HEK293 (cell line): ENCODE measurements at regions not wholly inside any gene's neighbourhood (a gene's known extent, or its start where the extent isn't known, plus 50 kb on each side); places are given as distances from the start of the nearest gene placed in this dataset.

Experiments used
- BCL11B ChIP-seq: fragments of 450-650 bp; formaldehyde crosslinking; IDR thresholded peaks from 2 replicates; pipeline ENCODE4 v1.5.1; 2016; ENCODE audit warnings: low read depth, missing biosample characterization, missing genetic modification characterization
- GLIS1 ChIP-seq: fragments of 450-650 bp; formaldehyde crosslinking; IDR thresholded peaks from 2 replicates; pipeline ENCODE4 v1.5.1; 2016; ENCODE audit warnings: missing biosample characterization, missing genetic modification characterization
- MZF1 ChIP-seq: fragments of 450-650 bp; formaldehyde crosslinking; IDR thresholded peaks from 2 replicates; pipeline ENCODE4 v1.5.1; 2017; ENCODE audit warnings: missing biosample characterization, missing genetic modification characterization, borderline replicate concordance
- OVOL3 ChIP-seq: fragments of 450-650 bp; formaldehyde crosslinking; IDR thresholded peaks from 2 replicates; pipeline ENCODE4 v1.5.1; 2016; ENCODE audit warnings: missing biosample characterization, missing genetic modification characterization
- SP7 ChIP-seq: fragments of 450-650 bp; formaldehyde crosslinking; IDR thresholded peaks from 2 replicates; pipeline ENCODE4 v1.5.1; 2016; ENCODE audit warnings: missing biosample characterization, missing genetic modification characterization
- YY1 ChIP-seq: fragments of 450-650 bp; formaldehyde crosslinking; IDR thresholded peaks from 2 replicates; pipeline ENCODE4 v1.5.1; 2018; ENCODE audit warnings: missing biosample characterization, missing genetic modification characterization
- ZBTB1 ChIP-seq: fragments of 450-650 bp; formaldehyde crosslinking; IDR thresholded peaks from 2 replicates; pipeline ENCODE4 v1.5.1; 2016; ENCODE audit warnings: missing biosample characterization, missing genetic modification characterization
- ZEB2 ChIP-seq: fragments of 450-650 bp; formaldehyde crosslinking; IDR thresholded peaks from 2 replicates; pipeline ENCODE4 v1.5.1; 2016; ENCODE audit warnings: missing biosample characterization, missing genetic modification characterization
- ZFP3 ChIP-seq: fragments of 450-650 bp; formaldehyde crosslinking; IDR thresholded peaks from 2 replicates; pipeline ENCODE4 v1.5.1; 2016; ENCODE audit warnings: low read depth, missing biosample characterization, missing genetic modification characterization
- ZFP41 ChIP-seq: fragments of 450-650 bp; formaldehyde crosslinking; IDR thresholded peaks from 2 replicates; pipeline ENCODE4 v1.5.1; 2016; ENCODE audit warnings: missing biosample characterization, missing genetic modification characterization, borderline replicate concordance
- ZNF140 ChIP-seq: fragments of 450-650 bp; formaldehyde crosslinking; IDR thresholded peaks from 2 replicates; pipeline ENCODE4 v1.5.1; 2016; ENCODE audit warnings: missing biosample characterization, missing genetic modification characterization
- ZNF16 ChIP-seq: fragments of 450-650 bp; formaldehyde crosslinking; IDR thresholded peaks from 2 replicates; pipeline ENCODE4 v1.5.1; 2016; ENCODE audit warnings: low read depth, missing biosample characterization, missing genetic modification characterization
- ZNF239 ChIP-seq: fragments of 450-650 bp; formaldehyde crosslinking; IDR thresholded peaks from 2 replicates; pipeline ENCODE4 v1.5.1; 2016; ENCODE audit warnings: missing biosample characterization, missing genetic modification characterization
- ZNF335 ChIP-seq: fragments of 450-650 bp; formaldehyde crosslinking; conservative IDR thresholded peaks from 2 replicates; pipeline ENCODE4 v1.5.1; 2016; ENCODE audit warnings: missing biosample characterization, missing genetic modification characterization
- ZNF354C ChIP-seq: fragments of 450-650 bp; formaldehyde crosslinking; IDR thresholded peaks from 2 replicates; pipeline ENCODE4 v1.5.1; 2016; ENCODE audit warnings: missing biosample characterization, missing genetic modification characterization, low read depth, borderline replicate concordance
- ZNF394 ChIP-seq: fragments of 450-650 bp; formaldehyde crosslinking; IDR thresholded peaks from 2 replicates; pipeline ENCODE4 v1.5.1; 2016; ENCODE audit warnings: missing biosample characterization, missing genetic modification characterization, mild to moderate bottlenecking, moderate library complexity, borderline replicate concordance
- ZNF433 ChIP-seq: fragments of 450-650 bp; formaldehyde crosslinking; IDR thresholded peaks from 2 replicates; pipeline ENCODE4 v1.5.1; 2016; ENCODE audit warnings: missing biosample characterization, missing genetic modification characterization, low read depth
- ZNF555 ChIP-seq: fragments of 450-650 bp; formaldehyde crosslinking; conservative IDR thresholded peaks from 2 replicates; pipeline ENCODE4 v1.5.1; 2017; ENCODE audit warnings: missing biosample characterization, mild to moderate bottlenecking, missing genetic modification characterization, inconsistent platforms
- ZNF560 ChIP-seq: fragments of 450-650 bp; formaldehyde crosslinking; IDR thresholded peaks from 2 replicates; pipeline ENCODE4 v1.5.1; 2017; ENCODE audit warnings: missing biosample characterization, missing genetic modification characterization, borderline replicate concordance
- ZNF624 ChIP-seq: fragments of 450-650 bp; formaldehyde crosslinking; IDR thresholded peaks from 2 replicates; pipeline ENCODE4 v1.5.1; 2017; ENCODE audit warnings: missing biosample characterization, missing genetic modification characterization
- ZNF843 ChIP-seq: fragments of 450-650 bp; formaldehyde crosslinking; IDR thresholded peaks from 2 replicates; pipeline ENCODE4 v1.5.1; 2016; ENCODE audit warnings: missing biosample characterization, missing genetic modification characterization
- TF ChIP-seq, protein P1 (sequence below): fragments of 450-650 bp; formaldehyde crosslinking; conservative IDR thresholded peaks from 2 replicates; pipeline ENCODE4 v1.5.1; 2016; ENCODE audit warnings: low read depth, missing biosample characterization, missing genetic modification characterization
- TF ChIP-seq, protein P2 (sequence below): fragments of 450-650 bp; formaldehyde crosslinking; IDR thresholded peaks from 2 replicates; pipeline ENCODE4 v1.5.1; 2016; ENCODE audit warnings: missing biosample characterization, missing genetic modification characterization
- TF ChIP-seq, protein P3 (sequence below): fragments of 450-650 bp; formaldehyde crosslinking; IDR thresholded peaks from 2 replicates; pipeline ENCODE4 v1.5.1; 2016; ENCODE audit warnings: missing biosample characterization, missing genetic modification characterization
- TF ChIP-seq, protein P4 (sequence below): fragments of 450-650 bp; formaldehyde crosslinking; conservative IDR thresholded peaks from 2 replicates; pipeline ENCODE4 v1.5.1; 2016; ENCODE audit warnings: low read depth, missing biosample characterization, missing genetic modification characterization
- TF ChIP-seq, protein P5 (sequence below): fragments of 450-650 bp; formaldehyde crosslinking; IDR thresholded peaks from 2 replicates; pipeline ENCODE4 v1.5.1; 2016; ENCODE audit warnings: missing biosample characterization, missing genetic modification characterization
- TF ChIP-seq, protein P6 (sequence below): sonication (generic); formaldehyde crosslinking; IDR thresholded peaks from 2 replicates; pipeline ENCODE4 v1.8.1; 2022; ENCODE audit warnings: mild to moderate bottlenecking, moderate library complexity, missing genetic modification reagents

DNA sequence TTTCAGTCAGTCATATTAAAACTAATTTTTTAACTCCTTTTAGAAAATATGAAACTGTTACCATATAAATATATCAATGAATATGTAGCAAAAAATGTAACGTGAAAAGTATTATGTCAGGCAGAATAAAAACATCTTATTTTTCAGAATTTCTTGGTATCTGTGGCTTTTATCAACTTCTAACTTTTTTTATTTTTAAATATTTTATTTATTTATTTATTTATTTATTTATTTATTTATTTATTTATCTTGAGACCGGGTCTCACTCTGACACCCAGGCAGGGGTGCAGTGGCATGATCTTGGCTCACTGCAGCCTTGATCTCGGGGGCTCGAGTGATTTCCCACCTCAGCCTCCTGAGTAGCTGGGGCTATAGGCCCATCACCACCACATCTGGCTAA, 87.6 kb downstream of the C21orf91 start (continued):
- TF ChIP-seq, protein P1, sequence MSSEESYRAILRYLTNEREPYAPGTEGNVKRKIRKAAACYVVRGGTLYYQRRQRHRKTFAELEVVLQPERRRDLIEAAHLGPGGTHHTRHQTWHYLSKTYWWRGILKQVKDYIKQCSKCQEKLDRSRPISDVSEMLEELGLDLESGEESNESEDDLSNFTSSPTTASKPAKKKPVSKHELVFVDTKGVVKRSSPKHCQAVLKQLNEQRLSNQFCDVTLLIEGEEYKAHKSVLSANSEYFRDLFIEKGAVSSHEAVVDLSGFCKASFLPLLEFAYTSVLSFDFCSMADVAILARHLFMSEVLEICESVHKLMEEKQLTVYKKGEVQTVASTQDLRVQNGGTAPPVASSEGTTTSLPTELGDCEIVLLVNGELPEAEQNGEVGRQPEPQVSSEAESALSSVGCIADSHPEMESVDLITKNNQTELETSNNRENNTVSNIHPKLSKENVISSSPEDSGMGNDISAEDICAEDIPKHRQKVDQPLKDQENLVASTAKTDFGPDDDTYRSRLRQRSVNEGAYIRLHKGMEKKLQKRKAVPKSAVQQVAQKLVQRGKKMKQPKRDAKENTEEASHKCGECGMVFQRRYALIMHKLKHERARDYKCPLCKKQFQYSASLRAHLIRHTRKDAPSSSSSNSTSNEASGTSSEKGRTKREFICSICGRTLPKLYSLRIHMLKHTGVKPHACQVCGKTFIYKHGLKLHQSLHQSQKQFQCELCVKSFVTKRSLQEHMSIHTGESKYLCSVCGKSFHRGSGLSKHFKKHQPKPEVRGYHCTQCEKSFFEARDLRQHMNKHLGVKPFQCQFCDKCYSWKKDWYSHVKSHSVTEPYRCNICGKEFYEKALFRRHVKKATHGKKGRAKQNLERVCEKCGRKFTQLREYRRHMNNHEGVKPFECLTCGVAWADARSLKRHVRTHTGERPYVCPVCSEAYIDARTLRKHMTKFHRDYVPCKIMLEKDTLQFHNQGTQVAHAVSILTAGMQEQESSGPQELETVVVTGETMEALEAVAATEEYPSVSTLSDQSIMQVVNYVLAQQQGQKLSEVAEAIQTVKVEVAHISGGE (tag by site-specific recombination): peak; percentile 59; the same call in 1 of the 2 replicates
- TF ChIP-seq YY1 (no peak), ZNF335 (tag by site-specific recombination) (no peak), ZNF433 (tag by site-specific recombination) (no peak), MZF1 (no peak), ZNF624 (no peak), SP7 (tag by site-specific recombination) (no peak), ZNF239 (tag by site-specific recombination) (no peak), ZNF555 (peak; percentile 47), ZFP41 (no peak), BCL11B (tag by site-specific recombination) (no peak), ZEB2 (tag by site-specific recombination) (no peak), GLIS1 (tag by site-specific recombination) (no peak), OVOL3 (no peak), ZFP3 (tag by site-specific recombination) (no peak), ZBTB1 (tag by site-specific recombination) (no peak), ZNF394 (tag by site-specific recombination) (peak; percentile 88), ZNF354C (no peak), ZNF140 (tag by site-specific recombination) (peak; percentile 37; the same call in 1 of the 2 replicates), ZNF843 (no peak), ZNF560 (tag by site-specific recombination) (no peak), ZNF16 (tag by site-specific recombination) (no peak)
- TF ChIP-seq, protein P2, sequence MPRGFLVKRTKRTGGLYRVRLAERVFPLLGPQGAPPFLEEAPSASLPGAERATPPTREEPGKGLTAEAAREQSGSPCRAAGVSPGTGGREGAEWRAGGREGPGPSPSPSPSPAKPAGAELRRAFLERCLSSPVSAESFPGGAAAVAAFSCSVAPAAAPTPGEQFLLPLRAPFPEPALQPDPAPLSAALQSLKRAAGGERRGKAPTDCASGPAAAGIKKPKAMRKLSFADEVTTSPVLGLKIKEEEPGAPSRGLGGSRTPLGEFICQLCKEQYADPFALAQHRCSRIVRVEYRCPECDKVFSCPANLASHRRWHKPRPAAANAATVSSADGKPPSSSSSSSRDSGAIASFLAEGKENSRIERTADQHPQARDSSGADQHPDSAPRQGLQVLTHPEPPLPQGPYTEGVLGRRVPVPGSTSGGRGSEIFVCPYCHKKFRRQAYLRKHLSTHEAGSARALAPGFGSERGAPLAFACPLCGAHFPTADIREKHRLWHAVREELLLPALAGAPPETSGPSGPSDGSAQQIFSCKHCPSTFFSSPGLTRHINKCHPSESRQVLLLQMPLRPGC (tag by site-specific recombination): no peak
- TF ChIP-seq, protein P3, sequence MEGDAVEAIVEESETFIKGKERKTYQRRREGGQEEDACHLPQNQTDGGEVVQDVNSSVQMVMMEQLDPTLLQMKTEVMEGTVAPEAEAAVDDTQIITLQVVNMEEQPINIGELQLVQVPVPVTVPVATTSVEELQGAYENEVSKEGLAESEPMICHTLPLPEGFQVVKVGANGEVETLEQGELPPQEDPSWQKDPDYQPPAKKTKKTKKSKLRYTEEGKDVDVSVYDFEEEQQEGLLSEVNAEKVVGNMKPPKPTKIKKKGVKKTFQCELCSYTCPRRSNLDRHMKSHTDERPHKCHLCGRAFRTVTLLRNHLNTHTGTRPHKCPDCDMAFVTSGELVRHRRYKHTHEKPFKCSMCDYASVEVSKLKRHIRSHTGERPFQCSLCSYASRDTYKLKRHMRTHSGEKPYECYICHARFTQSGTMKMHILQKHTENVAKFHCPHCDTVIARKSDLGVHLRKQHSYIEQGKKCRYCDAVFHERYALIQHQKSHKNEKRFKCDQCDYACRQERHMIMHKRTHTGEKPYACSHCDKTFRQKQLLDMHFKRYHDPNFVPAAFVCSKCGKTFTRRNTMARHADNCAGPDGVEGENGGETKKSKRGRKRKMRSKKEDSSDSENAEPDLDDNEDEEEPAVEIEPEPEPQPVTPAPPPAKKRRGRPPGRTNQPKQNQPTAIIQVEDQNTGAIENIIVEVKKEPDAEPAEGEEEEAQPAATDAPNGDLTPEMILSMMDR (tag by site-specific recombination): no peak
- TF ChIP-seq, protein P4, sequence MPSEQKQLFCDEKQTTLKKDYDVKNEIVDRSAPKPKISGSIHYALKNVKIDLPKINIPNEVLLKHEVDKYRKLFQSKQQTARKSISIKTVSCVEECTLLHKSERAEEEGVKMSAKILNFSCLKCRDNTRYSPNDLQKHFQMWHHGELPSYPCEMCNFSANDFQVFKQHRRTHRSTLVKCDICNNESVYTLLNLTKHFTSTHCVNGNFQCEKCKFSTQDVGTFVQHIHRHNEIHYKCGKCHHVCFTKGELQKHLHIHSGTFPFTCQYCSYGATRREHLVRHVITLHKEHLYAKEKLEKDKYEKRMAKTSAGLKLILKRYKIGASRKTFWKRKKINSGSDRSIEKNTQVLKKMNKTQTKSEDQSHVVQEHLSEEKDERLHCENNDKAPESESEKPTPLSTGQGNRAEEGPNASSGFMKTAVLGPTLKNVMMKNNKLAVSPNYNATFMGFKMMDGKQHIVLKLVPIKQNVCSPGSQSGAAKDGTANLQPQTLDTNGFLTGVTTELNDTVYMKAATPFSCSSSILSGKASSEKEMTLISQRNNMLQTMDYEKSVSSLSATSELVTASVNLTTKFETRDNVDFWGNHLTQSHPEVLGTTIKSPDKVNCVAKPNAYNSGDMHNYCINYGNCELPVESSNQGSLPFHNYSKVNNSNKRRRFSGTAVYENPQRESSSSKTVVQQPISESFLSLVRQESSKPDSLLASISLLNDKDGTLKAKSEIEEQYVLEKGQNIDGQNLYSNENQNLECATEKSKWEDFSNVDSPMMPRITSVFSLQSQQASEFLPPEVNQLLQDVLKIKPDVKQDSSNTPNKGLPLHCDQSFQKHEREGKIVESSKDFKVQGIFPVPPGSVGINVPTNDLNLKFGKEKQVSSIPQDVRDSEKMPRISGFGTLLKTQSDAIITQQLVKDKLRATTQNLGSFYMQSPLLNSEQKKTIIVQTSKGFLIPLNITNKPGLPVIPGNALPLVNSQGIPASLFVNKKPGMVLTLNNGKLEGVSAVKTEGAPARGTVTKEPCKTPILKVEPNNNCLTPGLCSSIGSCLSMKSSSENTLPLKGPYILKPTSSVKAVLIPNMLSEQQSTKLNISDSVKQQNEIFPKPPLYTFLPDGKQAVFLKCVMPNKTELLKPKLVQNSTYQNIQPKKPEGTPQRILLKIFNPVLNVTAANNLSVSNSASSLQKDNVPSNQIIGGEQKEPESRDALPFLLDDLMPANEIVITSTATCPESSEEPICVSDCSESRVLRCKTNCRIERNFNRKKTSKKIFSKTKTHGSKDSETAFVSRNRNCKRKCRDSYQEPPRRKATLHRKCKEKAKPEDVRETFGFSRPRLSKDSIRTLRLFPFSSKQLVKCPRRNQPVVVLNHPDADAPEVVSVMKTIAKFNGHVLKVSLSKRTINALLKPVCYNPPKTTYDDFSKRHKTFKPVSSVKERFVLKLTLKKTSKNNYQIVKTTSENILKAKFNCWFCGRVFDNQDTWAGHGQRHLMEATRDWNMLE (tag by site-specific recombination): peak; percentile 70; the same call in 1 of the 2 replicates
- TF ChIP-seq, protein P5, sequence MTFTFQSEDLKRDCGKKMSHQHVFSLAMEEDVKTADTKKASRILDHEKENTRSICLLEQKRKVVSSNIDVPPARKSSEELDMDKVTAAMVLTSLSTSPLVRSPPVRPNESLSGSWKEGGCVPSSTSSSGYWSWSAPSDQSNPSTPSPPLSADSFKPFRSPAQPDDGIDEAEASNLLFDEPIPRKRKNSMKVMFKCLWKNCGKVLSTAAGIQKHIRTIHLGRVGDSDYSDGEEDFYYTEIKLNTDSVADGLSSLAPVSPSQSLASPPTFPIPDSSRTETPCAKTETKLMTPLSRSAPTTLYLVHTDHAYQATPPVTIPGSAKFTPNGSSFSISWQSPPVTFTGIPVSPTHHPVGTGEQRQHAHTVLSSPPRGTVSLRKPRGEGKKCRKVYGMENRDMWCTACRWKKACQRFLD (tag by site-specific recombination): no peak
- TF ChIP-seq, protein P6, sequence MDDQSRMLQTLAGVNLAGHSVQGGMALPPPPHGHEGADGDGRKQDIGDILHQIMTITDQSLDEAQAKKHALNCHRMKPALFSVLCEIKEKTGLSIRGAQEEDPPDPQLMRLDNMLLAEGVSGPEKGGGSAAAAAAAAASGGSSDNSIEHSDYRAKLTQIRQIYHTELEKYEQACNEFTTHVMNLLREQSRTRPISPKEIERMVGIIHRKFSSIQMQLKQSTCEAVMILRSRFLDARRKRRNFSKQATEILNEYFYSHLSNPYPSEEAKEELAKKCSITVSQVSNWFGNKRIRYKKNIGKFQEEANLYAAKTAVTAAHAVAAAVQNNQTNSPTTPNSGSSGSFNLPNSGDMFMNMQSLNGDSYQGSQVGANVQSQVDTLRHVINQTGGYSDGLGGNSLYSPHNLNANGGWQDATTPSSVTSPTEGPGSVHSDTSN (CRISPR knock-in tag): no peak
